NCI-H1436 treated with DMSO at 0.1 percent for 48 hours (cell line): ENCODE measurements at regions not wholly inside any gene's neighbourhood (a gene's known extent, or its start where the extent isn't known, plus 50 kb on each side); places are given as distances from the start of the nearest gene placed in this dataset.

Experiments used
- DNase-seq: peaks from one replicate; lab custom pipeline; 2025; lab: John Stamatoyannopoulos, UW

DNA sequence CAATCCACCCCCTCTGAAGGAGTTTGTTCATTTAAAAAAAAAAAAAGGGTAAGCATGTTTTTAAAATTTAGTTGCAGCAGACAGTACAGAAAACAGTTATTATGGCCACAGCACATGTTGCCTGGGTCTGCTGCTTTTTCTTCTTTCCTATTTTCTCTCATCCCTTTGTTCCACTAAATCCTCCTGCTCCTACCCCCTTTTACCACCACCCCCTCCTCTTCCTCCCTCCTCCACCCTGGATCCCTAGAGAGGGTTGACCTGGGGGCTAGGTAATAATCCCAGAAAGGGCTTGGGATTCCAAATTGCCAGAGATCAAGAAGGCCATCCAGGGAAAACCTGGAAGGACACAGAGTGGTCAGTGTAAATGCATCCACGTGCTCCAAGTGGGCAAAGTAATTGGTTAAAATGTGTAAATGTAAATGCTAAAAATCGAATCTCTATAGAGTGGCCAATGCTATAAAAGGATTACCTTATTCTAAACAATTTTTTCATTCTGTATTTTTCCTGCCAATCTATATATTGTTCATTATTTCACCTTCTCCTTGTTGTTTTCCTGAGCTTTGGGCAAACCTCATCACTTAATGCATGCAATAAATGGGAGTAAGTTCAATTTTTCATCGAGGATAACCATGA lies 89.0 kb upstream of the PIK3CG start:
- no peak for DNase-seq

DNA sequence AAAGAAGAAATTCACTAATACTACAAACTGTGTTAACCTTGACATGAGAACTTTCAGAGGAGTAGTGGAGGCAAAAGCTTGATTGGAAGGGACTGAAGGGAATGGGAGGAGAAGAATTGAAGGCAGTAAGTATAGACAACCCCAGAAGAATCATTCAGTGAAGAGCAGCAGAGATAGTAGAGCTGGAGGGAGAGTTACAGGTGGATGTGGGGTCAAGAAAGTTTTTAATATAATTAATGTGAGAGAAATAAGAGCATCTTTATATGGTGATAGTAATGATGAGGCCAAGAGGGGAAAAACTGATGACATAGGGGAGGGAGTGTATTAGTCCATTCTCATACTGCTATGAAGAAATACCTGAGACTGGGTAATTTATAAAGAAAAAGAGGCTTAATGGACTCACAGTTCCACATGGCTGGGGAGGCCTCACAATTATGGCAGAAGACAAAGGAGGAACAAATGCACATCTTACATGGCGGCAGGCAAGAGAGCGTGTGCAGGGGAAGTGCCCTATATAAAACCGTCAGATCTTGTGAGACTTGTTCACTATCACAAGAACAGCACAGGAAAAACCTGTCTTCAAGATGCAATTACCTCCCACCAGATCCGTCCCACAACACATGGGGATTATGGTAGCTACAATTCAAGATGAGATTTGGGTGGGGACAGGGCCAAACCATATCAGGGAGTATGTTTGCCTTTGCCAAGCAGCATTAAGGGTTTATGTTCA lies 88.3 kb upstream of the PIK3CG start:
- DNase-seq: no peak

DNA sequence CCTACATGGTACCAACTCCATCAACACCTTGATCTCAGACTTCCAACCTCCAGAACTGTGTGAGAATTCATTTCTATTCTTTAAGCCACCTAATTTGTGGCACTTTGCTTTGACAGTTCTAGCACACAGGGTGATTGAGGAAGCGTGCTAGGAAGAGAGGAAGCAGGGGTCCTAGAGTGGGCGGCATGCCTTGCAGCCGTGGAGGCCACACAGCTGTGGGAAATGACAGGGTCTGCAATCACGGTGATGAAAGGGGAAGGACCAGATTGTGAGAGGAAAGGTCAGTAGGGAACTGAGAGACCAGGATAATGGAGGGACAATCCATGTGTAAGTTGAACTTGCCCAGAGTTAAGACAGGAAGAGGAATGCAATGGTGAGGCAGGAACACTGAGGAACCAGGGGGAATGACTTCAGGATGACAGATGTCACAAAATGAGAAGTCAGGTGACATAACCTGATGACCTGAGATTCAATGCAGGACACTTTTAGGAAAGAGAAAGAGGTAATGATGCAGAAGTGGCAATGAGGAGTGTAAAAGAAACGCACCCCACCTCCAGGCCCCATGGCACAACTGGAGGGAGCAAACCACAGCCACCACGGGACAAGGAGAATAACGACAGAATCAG lies 87.3 kb upstream of the PIK3CG start:
- DNase-seq: no peak

DNA sequence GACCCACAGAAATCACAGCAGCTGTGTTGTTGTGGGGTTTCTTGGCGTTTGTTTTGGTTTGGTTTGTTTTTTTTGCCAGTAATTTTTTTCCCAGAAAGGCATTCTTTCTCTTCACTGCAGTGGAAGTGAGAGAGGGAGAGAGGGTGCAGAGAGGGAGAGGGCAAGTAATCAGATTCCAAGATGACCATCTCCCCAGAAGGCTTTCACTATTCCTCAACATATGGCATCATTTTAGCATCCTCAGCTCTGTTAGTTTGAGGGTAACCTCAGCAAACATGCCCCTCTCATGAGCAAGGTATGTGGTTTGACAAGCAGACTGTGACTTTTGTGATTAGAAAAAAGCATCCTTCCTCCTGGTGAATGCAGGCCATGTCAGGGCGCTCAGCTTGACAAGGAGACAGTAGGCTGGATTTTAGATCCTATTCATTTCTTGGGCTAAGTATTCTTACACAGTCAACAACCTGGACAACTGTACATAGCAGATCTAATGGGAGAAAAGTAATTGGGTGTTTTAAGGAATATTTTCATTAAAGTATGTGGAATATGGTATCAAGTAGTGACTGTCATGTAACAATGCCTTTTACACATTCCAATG lies 86.3 kb upstream of the PIK3CG start:
- no peak for DNase-seq

DNA sequence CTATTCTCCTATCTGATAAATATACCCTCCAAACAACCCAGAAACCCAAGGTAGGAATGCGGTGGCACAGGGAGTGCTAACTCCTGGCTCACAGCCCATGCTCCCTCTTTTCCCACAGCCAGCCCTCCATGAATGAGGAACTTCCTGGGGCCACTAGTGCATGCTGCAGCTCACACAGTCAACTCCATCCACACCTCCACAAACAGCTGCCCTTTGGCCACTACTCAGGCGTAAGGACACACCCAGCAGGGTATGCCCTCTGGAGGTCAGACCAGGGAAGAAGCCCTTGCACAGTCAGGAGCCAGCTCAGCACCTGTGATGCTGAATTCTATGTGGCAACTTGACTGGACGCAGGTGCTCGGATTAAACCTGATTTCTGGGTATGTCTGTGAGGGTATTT lies 85.2 kb upstream of the PIK3CG start:
- no peak for DNase-seq

DNA sequence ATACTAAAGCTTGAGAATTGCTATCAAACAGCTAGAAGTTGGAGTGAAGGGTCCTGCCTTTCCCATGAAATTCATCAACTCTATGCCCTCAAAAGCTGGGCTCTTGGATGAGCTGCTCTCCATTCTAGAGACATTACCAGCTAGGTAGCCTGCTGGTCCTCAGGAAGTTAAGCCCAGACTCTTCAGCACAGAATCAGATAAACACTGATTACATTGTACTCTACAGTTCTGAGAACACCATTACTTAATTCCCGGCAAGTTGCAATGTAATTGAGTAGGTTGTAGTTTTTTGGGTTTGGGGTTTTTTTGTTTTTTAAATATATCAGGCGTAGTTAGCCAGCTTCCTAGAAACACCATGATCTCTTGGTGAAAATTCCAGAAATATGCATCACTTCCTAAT lies 84.1 kb upstream of the PIK3CG start:
- DNase-seq: no peak

DNA sequence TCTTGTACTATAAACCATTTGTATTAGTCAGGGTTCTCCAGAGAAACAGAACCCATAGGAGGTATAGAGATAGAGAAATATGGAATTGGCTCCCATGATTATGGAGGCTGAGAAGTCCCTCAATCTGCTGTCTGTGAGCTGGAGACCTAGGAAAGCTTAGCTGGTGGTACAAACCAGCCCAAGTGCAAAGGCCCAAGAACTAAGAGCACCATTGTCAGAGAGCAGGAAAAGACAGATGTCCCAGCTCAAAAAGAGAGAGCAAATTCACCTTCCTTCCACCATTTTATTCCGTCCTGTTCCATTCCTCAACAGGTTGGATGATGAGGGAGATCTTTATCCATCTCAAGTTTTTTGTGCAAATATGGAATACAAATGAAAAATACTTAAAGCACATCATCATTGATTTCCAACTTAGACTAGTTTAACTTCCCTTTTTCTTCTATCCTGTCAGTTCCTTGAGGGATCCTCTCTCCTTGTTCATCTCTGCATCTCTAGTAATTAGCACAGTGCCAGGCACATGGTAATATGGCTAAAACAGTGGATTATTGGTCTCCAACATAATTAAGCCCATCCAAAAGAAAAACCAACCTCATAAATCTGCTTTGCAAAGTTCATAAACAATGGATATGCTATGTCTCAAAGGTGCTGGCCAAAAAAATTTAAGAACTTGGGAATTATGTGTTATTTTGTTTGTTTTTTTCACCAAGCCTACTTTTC lies 83.1 kb upstream of the PIK3CG start:
- DNase-seq: no peak

DNA sequence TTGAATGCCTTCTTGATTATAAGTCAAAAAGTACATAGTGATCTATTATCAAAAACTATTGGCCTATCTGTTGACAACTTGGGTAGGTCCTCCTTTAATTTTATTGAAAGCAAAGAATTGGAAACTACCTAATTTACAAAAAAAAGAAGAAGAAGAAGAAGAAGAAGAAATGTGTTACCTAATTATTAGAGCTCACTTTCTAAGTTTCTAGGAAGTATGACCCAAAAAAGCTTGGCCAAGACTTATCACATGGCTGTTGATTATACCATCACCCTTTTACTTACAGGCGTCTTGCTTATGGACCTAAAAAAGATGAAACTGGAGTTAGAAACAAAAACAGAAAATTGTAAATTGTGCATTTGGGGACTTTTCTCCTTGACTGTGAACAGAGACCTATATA lies 81.8 kb upstream of the PIK3CG start:
- DNase-seq: no peak

DNA sequence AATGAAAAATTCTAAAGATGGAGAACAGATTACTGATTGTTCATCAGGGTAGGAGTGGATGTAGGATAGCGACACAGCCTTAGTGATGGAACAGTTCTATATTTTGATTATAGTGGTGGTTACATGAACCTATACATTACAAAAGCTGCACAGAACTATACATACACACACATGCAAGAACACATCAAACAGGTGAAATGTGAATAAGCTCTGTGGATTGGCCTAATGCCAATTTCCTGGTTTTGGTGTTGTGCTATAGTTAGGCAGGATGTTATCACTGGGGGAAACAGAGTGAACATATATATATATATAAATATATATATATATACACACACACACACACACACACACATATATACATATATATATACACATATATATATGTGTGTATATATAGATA lies 76.4 kb upstream of the PIK3CG start:
- DNase-seq: no peak

DNA sequence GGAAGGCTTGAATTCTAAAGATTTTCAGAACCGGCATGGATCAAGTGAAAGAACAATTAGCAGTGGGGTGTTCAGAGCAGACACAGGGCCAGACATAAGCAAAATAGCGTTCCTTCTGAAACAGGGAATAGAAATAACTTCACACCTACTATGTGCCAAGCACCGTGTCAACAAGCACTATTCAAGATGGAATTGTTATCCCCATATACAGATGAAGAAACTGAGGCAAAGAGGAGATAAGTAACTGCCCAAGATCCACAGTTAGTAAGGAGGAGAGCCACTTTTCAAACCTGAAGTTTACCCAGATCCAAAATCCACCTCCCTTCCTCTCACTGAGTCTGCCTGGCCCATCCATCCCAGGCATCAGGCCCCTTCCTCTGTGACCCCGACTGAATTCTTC lies 73.6 kb upstream of the PIK3CG start:
- DNase-seq: no peak

DNA sequence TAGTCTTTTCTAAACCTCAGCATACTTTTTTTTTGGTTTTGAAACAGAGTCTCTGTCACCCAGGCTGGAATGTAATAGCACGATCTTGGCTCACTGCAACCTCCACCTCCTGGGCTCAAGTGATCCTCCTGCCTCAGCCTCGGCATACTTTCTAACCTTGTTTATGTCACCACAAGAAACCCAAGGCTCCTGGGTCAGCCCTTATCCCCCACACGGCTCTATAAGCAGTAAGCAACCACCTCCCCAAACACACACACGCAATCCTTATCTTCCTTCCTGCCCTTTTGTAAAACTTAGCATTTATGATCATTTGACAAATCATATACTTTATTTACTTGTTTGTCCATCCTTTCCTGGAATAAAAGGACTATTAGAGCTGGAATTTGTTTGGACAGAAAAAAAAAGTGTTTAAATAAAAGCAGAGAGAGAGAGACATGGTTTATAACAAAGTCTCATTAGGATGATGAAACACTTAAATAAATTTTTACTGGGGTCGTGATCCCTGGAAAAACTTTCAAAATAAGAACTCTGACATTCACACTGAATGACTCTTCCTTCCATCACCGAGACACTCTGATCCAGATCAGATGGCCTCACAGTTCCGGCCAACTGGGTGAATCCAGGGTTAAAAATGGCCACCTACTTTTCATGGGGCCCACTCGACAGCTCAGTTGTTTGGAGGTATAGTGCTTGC lies 72.7 kb upstream of the PIK3CG start:
- no peak for DNase-seq

DNA sequence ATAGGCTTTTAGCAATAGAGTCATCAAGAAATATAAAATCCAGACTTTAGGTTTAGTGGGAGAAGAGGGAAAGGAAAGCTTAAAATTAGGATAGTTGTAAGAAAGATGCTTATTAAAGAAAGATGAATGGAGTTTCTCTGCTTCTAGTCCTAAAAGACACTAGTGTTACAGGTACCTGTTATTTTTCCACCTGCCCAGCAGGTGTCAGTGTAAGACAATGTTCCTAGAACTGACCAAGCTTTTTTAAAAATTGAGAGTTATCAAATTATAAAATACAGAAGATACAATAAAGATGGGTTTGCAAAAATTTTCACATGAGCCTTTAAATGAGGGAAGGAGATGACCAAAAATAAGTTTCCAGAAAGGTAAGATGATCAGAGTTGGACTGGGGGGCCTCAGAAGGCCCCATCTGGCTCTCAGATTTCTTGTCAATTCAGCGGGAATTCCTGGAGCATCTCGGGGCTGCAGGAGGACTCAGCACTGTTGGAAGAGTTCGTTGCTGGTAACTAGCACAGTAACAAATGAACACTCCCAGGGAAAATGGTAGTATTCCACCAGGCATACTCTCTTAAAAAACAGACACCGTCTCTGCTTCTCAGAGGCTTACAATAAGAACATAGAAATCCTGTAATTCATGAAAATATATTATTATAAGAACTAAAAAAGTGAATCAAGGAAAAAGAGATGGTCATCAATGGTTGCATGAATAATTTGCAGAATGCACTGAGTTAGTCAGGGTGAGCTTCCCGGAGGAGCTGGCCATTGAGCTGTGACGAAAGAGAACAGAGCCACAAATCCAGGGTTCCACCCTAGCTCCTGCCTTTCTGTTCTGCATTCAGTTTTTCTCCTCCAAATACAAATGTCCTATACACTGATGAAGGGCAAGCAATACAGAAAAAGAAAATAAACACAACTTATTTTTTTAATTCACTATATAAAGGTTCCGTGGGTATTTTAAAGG lies 71.8 kb upstream of the PIK3CG start:
- no peak for DNase-seq

DNA sequence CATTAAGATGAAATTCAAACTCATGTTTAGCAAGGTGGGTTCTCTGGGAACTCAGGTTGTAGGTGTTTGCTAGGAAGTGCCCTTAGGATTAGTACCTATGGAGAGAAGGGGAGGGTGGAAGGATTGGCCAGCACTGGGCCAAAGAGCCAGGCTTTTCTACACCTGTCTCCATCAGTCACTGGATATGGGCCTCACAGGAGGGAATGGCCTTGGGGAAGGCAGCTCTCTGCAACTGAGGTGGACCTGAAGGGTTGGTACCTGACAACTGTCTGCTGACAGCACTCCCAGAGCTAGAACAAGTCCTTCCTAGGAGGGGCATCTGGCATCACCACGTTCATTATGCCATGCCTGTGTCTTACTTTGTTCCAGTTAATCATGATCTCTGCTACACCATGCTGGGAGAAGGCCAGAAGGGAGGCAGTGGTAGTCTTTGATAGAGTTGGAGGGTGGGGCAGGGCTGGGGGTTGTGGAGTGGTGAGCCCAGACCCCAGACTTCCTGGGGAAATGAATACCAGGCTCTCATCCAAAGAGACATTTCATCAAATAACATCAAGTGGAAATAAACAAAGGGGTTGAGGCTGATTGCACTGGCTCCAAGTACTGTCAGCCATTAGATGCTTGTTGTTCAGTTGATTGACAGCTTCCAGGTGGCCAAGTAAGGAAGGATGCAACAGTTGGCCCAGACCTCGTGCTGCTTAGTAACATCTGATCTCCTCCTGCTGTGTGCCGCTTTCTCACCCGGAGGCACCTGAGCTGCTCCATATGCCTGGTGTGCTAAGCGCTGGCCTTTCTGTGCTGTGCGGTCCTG lies 70.6 kb upstream of the PIK3CG start:
- no peak for DNase-seq

DNA sequence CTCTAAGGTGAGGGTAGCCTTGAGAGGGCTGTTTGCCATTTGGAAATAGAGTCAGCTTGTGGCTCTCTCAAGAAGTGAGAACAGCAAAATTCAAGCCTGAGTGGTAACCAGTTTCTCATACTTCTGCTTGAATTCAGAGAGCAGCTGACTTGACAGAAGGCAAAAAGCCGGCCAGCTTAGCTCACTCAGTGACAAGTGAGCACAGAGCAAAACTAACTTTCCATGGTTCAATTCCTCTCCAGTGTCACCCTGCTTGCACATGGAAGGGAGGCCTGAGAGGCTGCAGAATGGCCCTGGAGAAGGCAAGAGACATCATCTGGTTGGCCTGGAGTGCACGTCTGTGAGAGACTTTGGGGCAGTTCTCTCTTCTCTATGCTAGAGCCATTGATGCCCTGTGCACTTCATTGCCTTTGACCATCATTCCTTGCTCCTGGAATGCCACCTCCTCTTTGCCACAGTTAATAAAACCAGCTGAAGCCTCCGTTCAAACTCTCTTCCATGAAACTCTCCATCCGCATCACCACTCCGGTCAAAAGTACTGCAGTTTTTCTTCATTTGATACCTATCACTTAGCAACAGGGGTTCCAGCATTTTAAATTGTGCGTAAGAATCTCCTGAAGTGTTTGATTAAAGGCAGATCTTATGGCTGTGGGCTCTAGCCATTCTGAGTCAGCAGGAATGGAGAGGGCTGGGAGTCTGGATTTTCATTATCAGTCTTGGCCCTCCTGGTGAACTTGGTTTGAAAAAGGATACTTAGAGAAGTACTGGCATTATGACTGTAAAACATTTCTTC lies 69.8 kb upstream of the PIK3CG start:
- no peak for DNase-seq

DNA sequence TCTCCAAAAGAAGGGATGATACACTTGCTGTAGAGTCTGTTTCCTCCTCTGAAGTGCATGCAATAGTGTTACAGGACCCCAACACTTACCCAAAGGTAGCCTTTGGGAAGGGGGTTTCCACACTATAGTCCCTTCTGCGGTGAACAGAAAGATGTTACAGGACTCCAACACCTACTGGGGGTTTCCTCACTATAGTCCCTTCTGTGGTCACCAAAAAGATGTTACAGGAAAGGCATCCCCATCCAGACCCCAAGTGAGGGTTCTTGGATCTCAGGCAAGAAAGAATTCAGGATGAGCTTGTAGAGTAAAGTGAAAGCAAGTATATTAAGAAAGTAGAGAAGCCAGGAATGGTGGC lies 69.2 kb upstream of the PIK3CG start:
- DNase-seq: no peak

DNA sequence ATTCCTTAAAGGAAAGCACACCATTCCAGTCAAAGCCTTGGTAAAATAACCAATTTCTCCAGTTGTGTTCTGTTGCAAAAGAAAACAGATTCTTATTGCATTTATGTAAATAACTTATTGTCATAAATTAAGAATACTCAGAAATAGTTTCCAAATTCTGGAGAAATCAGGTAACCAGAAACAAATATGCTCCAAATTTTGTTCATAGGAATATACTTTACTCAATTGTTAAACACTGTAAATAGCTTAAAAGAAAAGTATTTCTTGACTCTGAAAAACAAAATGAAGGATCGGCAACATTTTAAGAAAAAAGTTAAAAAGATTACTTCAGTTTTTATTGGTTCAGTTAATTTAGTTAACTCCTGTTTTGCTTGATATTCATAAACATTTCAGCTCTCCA lies 67.1 kb upstream of the PIK3CG start:
- no peak for DNase-seq

DNA sequence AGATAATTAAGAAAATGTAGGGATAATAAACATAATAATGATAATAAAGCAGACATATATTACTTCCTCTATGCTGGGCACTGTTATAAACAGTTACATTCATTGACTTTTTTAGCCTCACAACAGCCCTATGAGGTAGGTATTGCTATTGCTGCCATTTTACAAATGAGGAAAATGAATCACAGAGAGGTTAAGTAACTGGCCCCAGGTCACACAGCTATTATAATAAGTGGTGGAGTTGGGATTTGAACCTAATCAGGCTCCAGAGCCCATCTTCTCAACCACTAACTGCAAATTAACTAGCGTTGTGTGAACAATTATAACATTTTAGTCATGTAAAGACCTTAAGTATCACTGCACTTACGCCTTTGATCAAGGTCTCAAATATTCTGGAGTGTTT lies 62.5 kb upstream of the PIK3CG start:
- DNase-seq: no peak

DNA sequence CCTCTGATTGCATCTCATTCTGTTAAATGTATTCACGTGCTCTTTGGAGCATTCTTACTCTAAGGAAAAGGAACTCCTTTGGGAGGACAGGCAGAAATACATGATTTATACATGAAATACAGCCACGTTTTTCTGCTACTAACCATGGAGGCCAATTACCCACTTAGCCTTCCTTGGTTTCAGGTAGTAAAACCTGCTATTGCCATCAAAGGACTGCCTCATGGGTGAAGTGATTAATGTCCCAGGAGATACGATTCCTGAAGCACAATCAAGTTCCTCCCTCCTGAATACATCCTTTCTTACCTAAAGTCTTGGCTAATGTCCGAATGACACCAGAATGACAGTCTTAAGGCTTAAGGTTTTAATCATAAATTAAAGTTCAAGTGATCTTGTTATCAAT lies 58.5 kb upstream of the PIK3CG start:
- DNase-seq: peak; percentile 71

DNA sequence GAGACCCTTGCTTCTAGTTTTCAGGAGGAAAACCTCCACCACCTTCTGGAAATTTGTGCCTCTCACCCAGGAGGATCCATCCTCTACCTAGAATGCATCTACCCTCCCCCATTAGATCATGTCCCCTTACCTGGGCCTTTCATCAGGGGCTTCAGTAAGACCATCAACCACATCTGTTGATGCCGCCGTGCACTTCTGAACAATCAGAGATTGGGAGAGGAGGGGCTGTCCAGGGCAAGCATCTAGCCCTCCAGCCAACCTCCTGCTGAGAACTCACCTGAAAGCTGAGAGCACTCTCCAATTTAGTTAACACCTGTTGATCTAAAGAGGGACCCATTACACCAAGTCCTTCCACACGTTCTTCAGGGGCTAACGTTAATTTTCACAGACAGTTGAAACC lies 57.6 kb upstream of the PIK3CG start:
- no peak for DNase-seq
